ENCODE measurements at regions not wholly inside any gene's neighbourhood (a gene's known extent, or its start where the extent isn't known, plus 50 kb on each side); places are given as distances from the start of the nearest gene placed in this dataset.

- TF ChIP-seq NR2C2 (CRISPR knock-in tag; IDR thresholded peaks at IDR 0.05) (no peak), ZNF416 (CRISPR knock-in tag; IDR thresholded peaks at IDR 0.05) (peak; percentile 99), FOXJ3 (CRISPR knock-in tag; IDR thresholded peaks at IDR 0.05; ENCODE audit: borderline replicate concordance) (peak; percentile 89; the same call in 1 of the 2 replicates), MYBL2 (CRISPR knock-in tag; IDR thresholded peaks at IDR 0.05) (peak; percentile 70; the same call in 1 of the 2 replicates), ZNF317 (CRISPR knock-in tag; IDR thresholded peaks at IDR 0.05; ENCODE audit: borderline replicate concordance, low read depth) (no peak), ATF6 (CRISPR knock-in tag; IDR thresholded peaks at IDR 0.05) (no peak), STAT6 (CRISPR knock-in tag; conservative IDR thresholded peaks at IDR 0.05; ENCODE audit: low read depth) (no peak), CDX4 (CRISPR knock-in tag; IDR thresholded peaks at IDR 0.05; ENCODE audit: borderline replicate concordance) (peak; percentile 95), ZNF281 (CRISPR knock-in tag; IDR thresholded peaks at IDR 0.05) (no peak), ZNF232 (CRISPR knock-in tag; IDR thresholded peaks at IDR 0.05) (0 out of 2 replicates have a peak, but pooled peaks have one; percentile 6), ZNF138 (CRISPR knock-in tag; conservative IDR thresholded peaks at IDR 0.05) (no peak), ESRRA (CRISPR knock-in tag; IDR thresholded peaks at IDR 0.05; ENCODE audit: borderline replicate concordance) (no peak), FOXK1 (CRISPR knock-in tag; IDR thresholded peaks at IDR 0.05) (peak; percentile 94), IRF1 (CRISPR knock-in tag; IDR thresholded peaks at IDR 0.05) (peak; percentile 89), SMAD4 (CRISPR knock-in tag; IDR thresholded peaks at IDR 0.05) (peak; percentile 77), TEAD4 (CRISPR knock-in tag; IDR thresholded peaks at IDR 0.05) (peak; percentile 75; the same call in 1 of the 2 replicates), JAZF1 (CRISPR knock-in tag; IDR thresholded peaks at IDR 0.05) (peak; percentile 75; the same call in 1 of the 2 replicates), GTF2I (CRISPR knock-in tag; conservative IDR thresholded peaks at IDR 0.05) (no peak), ELF4 (CRISPR knock-in tag; IDR thresholded peaks at IDR 0.05; ENCODE audit: low read depth) (no peak), EMX1 (CRISPR knock-in tag; IDR thresholded peaks at IDR 0.05) (peak; percentile 99), CTCF (IDR thresholded peaks at IDR 0.05) (no peak), SOX15 (CRISPR knock-in tag; IDR thresholded peaks at IDR 0.05) (0 out of 2 replicates have a peak, but pooled peaks have one; percentile 70), ZNF425 (CRISPR knock-in tag; conservative IDR thresholded peaks at IDR 0.05) (peak; percentile 97), ZSCAN18 (CRISPR knock-in tag; IDR thresholded peaks at IDR 0.05) (0 out of 2 replicates have a peak, but pooled peaks have one; percentile 62)
Observed at GRCh38 chr1:147084273-147085096, 87.8 kb downstream of the PRKAB2 start (continued).
